HG03439 (cell line): ENCODE measurements at regions not wholly inside any gene's neighbourhood (a gene's known extent, or its start where the extent isn't known, plus 50 kb on each side); places are given as distances from the start of the nearest gene placed in this dataset.
"Not testable (repeated sequence)": the region's sequence is repeated elsewhere in the genome, so short reads cannot be mapped to it uniquely, and the experiment has no call there.

Experiments
- ATAC-seq: cut with Tn5 transposase; IDR thresholded peaks from one replicate; pipeline ENCODE4 v1.9.1; 2021; ENCODE audit warnings: mild to moderate bottlenecking, moderate library complexity; ENCODE audit not compliant: unreplicated experiment

DNA sequence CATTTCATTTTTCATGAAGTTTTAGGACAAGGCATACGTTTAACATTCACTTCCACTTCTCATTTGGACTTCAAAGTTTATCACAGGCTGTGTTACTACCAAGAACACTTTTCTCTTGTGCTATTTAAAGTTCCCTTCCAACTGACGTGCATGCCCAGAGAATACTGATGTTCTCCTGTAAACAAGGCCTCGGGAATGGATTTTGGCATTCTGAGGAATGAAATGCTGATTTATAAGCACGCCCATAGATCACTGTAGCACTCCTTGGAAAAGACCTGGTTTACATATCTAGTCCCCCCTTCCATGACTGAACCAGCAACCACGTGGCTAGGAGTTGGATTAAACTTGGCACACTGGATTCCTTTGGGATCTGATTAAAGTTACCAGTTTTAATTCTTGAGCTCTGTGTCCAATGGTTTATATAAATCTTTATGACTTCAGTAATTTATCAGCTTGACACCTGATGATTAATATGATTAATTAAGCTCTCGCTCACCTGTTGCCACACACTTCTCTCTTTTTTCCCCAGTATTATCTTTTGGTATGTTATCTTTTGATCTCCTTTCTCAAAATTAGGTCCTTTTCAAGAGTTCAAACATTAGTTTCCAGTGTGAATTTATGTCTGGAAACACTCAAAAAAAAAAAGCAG lies 122.4 kb upstream of the HAND2 start:
- ATAC-seq = no peak

DNA sequence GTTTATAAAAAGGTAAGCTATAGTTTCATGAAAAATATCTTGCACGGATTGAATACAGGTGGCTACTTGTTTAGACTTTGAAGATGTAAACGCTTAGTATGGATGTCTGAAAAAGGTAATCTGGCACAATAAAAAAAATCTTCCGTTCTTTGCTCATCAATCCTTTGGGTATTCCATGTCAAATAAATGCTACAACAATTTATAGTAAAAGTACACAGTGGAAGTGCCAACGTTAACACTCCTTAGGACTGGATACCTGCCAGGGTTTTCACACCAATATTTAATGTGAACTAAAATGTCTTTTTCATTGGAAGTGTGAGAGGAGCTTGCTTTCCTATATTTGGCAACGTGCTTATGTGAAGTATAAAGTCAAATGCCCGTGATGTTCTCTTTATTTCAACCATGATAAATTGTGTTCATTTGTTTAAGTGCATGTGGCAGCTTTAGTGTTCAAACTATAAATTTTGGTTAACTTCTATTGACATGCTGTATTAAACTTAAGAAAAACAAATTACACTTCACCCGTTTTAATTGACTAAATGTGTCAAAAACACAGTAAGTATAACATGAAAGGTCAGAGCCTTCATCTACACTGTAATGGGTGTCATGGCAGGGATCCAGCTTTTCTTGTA lies 121.7 kb upstream of the HAND2 start:
- ATAC-seq = no peak

DNA sequence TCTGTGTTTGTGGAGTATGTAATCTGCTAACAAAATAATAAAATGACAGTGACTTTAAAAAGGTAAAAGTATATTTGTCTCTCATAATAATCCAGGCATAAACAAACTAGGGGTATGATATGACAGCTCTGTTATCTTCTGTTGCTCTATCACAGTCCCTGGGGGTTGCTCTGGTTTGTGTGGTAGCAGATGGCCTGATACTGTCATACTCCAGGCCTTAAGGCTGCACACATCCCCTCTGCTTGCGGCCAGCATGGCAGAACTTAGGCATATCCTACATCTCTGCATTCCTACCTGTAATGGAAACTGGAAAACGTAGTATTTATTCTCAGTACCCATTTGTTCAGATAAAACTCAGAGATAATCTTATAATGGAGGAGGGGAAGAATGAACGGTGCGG lies 117.9 kb upstream of the HAND2 start:
- ATAC-seq = no peak

DNA sequence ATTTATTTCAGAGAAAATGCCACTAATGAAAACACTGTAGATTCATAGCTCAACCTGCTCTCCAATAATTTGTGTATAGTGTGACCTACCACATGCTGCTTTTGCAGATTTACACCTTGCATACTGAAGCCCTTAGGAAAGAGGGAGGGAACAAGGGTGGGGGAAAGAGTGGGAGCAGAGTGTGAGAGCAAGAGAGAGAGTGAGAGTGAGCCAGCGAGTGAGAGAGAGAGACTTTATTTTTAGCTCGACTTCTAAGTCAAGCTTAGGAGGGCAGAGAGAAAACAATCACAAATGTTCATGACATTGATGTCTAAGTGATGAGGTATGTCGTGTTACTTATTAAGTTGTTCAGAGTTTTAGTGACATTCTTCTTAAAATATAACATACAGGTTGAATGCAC lies 112.5 kb upstream of the HAND2 start:
- ATAC-seq = no peak

DNA sequence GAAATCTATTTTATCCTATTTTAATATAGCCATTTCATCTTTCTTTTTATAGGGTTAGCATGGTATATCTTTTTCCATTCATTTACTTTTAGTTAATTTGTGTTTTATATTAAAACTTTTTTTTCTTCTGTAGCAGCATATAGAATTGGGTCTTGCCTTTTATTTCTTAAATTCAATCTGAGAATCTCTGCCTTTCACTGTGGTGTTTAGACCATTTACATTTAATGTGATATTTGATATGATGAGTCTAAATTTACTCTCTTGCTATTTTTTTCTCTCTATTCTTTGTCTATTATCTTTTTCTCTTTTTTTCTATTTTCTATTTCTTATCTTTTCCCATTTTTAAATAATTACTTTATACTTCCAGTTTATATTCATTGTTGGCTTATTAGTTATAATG lies 105.4 kb upstream of the HAND2 start:
- no peak for ATAC-seq

DNA sequence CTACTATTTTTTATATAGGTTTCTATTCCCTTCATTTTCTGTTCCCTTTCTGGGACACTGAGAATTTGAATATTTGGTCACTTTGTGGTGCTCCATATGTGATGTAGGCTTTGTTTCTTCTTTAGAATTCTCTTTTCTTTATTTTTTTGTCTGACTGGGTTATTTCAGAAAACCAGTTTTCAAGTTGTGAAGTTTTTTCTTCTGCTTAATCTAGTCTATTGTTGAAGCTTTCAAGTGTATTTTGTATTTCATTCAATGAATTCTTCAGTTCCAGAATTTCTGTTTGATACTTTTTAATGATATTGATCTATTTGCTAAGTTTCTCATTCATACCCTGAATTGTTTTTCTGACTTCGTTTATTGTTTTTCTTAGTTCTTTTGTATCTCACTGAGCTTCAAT lies 96.2 kb upstream of the HAND2 start:
- no peak for ATAC-seq

DNA sequence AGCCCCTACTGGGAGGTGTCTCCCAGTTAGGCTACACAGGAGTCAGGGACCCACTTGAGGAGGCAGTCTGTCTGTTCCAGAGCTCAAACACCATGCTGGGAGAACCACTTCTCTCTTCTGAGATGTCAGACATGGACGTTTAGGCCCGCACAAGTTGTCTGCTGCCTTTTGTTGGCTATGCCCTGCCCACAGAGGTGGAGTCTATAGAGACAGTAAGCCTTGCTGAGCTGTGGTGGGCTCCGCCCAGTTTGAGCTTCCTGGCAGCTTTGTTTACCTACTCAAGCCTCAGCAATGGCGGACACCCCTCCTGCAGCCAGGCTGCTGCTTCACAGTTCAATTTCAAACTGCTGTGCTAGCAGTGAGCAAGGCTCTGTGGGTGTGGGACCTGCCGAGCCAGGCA lies 88.6 kb upstream of the HAND2 start:
- ATAC-seq = not testable (repeated sequence)

DNA sequence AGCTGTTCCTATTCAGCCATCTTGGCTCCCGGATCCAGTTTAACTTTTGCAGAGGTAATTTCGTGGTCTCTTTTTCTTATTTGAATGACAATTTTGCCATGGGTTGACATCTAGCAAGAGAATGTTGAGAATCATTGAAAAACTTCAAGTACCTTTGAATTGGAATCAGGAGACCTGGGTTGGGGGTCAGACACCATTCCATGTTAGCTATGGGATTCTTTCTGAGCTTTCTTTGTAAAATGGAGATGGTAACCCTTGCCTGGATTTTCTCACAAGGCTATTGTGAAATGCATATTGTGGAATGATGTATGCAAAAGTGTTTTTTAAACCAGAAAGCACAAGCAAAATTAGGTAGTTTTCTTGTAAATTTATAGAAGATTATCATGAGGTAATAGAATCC lies 79.1 kb upstream of the HAND2 start:
- no peak for ATAC-seq

DNA sequence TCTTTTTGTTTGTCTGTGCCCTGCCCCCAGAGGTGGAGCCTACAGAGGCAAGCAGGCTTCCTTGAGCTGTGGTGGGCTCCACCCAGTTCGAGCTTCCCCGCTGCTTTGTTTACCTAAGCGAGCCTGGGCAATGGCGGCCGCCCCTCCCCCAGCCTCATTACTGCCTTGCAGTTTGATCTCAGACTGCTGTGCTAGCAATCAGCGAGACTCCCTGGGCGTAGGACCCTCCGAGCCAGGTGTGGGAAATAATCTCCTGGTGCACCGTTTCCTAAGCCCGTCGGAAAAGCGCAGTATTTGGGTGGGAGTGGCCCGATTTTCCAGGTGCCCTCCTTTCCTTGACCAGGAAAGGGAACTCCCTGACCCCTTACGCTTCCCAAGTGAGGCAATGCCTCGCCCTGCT lies 78.6 kb upstream of the HAND2 start:
- not testable (repeated sequence) for ATAC-seq

DNA sequence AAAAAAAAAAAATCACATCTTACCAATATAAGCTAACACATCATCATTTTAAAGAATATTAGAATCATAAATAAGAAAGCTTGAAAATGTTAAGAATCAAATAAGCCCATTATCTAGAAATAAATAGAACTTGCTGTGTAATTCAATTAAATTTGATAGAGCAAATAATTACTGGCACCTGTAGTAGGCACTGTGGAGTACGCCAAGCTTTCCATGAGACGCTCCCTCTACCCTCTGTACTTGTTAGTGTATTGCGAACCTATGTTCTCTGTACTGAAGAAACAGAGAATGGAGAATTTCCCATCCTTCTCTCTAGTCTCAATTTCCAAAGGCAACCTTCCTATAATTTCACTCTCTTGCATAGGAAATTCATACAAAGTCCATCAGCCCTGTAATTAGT lies 61.7 kb upstream of the HAND2 start:
- no peak for ATAC-seq

DNA sequence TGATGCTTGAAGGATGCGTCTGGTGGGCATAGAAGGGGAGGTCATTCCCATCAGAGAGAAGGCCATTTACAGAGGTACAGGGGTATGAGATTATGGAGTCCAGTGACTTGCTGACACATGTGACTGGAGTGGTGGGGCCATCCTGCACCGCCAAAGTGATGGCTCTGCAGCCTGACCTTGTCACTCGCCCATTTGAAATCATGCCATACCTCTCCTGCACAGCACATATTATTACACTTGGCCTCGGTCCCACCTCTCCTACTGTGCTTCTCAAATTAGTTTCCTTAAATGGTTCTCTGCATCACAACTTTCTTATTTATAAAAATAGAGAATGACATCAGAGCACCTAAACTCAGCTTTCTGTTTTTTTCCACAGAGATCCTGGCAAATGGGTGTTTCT lies 60.7 kb upstream of the HAND2 start:
- no peak for ATAC-seq

DNA sequence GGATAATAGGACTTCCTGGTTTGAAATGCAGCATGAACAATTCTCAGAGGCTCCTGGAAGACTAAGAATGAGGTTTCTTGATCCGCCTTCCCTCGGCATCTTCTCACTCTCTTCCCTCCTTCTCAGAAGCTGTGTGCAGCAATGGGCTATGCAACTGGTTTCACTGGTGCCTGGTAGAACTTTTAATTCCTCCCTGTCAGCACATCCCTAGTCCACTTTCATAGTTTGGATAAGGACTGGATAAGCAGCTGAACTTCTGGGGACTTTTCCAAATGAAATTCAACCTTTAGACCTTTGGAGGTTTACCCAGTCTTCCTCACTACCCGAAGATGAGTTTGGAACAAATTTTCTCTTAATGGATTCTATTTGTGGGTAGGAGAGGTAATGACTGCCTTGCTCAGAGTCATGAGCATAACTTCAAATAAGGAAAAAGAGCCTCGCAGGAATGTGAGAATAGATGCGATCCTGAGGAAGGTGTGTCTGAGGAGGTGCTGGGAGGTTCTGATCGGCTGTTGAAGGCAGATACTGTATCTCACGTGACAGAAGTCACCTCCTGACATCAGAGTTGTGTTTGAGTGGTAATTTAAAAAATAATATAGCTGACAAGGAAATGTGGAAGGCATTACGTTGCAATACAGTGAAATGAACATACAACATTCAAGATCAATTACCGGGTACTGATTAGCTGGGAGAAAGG lies 56.0 kb upstream of the HAND2 start:
- ATAC-seq = no peak

DNA sequence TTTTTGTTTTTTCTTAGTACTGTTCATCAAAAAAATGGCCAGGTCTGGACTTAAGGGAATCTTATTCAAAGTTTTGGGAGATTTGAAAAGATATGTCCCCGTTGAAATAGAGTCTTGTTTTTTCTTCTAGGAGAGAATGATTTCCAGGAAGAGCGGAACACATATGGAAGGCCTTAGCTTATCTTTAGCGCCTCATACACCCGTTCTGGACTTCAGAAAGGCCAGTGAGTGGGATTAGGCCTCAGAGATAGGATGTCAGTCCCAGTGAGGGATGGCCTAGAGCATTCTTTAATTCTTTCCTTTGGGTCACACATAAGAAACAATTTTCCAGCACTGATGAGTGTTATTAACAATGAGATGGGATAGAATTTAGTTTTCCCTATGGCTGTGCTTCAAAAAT lies 54.5 kb upstream of the HAND2 start:
- no peak for ATAC-seq
